H1 (cell line): ENCODE measurements at regions not wholly inside any gene's neighbourhood (a gene's known extent, or its start where the extent isn't known, plus 50 kb on each side); places are given as distances from the start of the nearest gene placed in this dataset.

Source experiments
- CTCF ChIA-PET: fragments of 300-600 bp; sonication (Branson Sonifier 250); formaldehyde crosslinking; loops from one replicate; lab custom pipeline; 2021; ENCODE audit not compliant: partially characterized antibody; lab: Charles Lee
- POLR2A ChIA-PET: fragments of 300-600 bp; sonication (Branson Sonifier 250); formaldehyde crosslinking; loops from one replicate; lab custom pipeline; 2021; ENCODE audit warnings: inconsistent platforms; ENCODE audit not compliant: partially characterized antibody; lab: Charles Lee
- DNase-seq, 2 experiments: peaks; one replicate each; pipeline versions ENCODE4 v3.0.0 to v3.0.0-alpha.2; 2010 to 2022; ENCODE audit warnings: low spot score in 2 of 2, low read depth in 1 of 2, mixed read lengths in 1 of 2
- FAIRE-seq: peaks from 2 replicates; lab custom pipeline; 2011; peaks lifted over from hg19 to GRCh38; lab: Jason Lieb, UNC
- H2AFZ ChIP-seq: 2 replicates; pipeline ENCODE4 v1.8.1; 2012; ENCODE audit warnings: low read length, inconsistent platforms
- H2AK5ac ChIP-seq: 2 replicates; pipeline ENCODE4 v1.6.1; 2013; ENCODE audit warnings: low read depth, low read length
- H2BK120ac ChIP-seq: replicated peaks from 2 replicates; pipeline ENCODE3; 2013; ENCODE audit warnings: low read depth, low read length, inconsistent platforms
- H2BK12ac ChIP-seq: 2 replicates; pipeline ENCODE4 v1.6.1; 2013; ENCODE audit warnings: low read depth, low read length
- H2BK15ac ChIP-seq: 2 replicates; pipeline ENCODE4 v1.6.1; 2013; ENCODE audit warnings: low read length
- H2BK20ac ChIP-seq: 2 replicates; pipeline ENCODE4 v1.6.1; 2013; ENCODE audit warnings: low read length
- H2BK5ac ChIP-seq: 2 replicates; pipeline ENCODE4 v1.6.1; 2013; ENCODE audit warnings: low read depth, low read length
- H3K14ac ChIP-seq: 2 replicates; pipeline ENCODE4 v1.6.1; 2013; ENCODE audit warnings: inconsistent platforms; ENCODE audit not compliant: insufficient read length
- H3K18ac ChIP-seq: 2 replicates; pipeline ENCODE4 v1.6.1; 2013; ENCODE audit warnings: low read length; ENCODE audit errors: extremely low read depth
- H3K23ac ChIP-seq: 2 replicates; pipeline ENCODE4 v1.6.1; 2013; ENCODE audit warnings: inconsistent platforms; ENCODE audit not compliant: insufficient read length
- H3K23me2 ChIP-seq: 2 replicates; pipeline ENCODE4 v1.6.1; 2013; ENCODE audit warnings: low read depth, low read length
- H3K27ac ChIP-seq: 2 replicates; pipeline ENCODE4 v1.6.1; 2011; ENCODE audit warnings: low read depth, low read length, inconsistent platforms
- H3K27me3 ChIP-seq, 4 experiments: replicated peaks in 1 of 4; 1 replicate in 1 of 4; 2 replicates in 3 of 4; pipeline versions ENCODE4 v1.6.1 to v1.8.1; 2011 to 2013; ENCODE audit warnings: low read length in 3 of 4, mild to moderate bottlenecking in 3 of 4, inconsistent platforms in 2 of 4, mixed read lengths in 2 of 4, moderate library complexity in 1 of 4; ENCODE audit not compliant: control insufficient read depth in 3 of 4, insufficient read depth in 3 of 4; ENCODE audit errors: extremely low read depth in 1 of 4
- H3K36me3 ChIP-seq, 4 experiments: 2 replicates each; pipeline versions ENCODE4 v1.6.1 to v1.8.1; 2011 to 2013; ENCODE audit warnings: mild to moderate bottlenecking in 4 of 4, low read length in 3 of 4, moderate library complexity in 2 of 4, control low read depth in 1 of 4, inconsistent platforms in 1 of 4; ENCODE audit not compliant: insufficient read depth in 4 of 4, control insufficient read depth in 2 of 4
- H3K4ac ChIP-seq: replicated peaks from 2 replicates; pipeline ENCODE3; 2013; ENCODE audit warnings: low read length, low read depth, mixed read lengths, inconsistent platforms; ENCODE audit not compliant: insufficient read length
- H3K4me1 ChIP-seq, 4 experiments: replicated peaks in 1 of 4; 1 replicate in 1 of 4; 2 replicates in 3 of 4; pipeline versions ENCODE4 v1.6.1 to v1.8.1; 2011 to 2013; ENCODE audit warnings: low read length in 3 of 4, inconsistent platforms in 2 of 4, mixed read lengths in 1 of 4; ENCODE audit not compliant: insufficient read depth in 4 of 4, control insufficient read depth in 3 of 4
- H3K4me2 ChIP-seq, 2 experiments: 2 replicates each; pipeline versions ENCODE4 v1.6.1 to v1.8.1; 2011 to 2013; ENCODE audit warnings: low read depth in 2 of 2, low read length in 2 of 2, control low read depth in 1 of 2, inconsistent platforms in 1 of 2, mild to moderate bottlenecking in 1 of 2; ENCODE audit not compliant: insufficient read depth in 1 of 2
- H3K4me3 ChIP-seq, 4 experiments: fragments of 200-600, 300-600 bp in 1 of 4; sonication (generic), shearing (Covaris generic), sonication (Bioruptor Twin) in 1 of 4; 2 replicates each; pipeline versions ENCODE4 v1.5.1 to v1.8.1; 2011 to 2016; ENCODE audit warnings: low read length in 4 of 4, low read depth in 3 of 4, control low read depth in 2 of 4, inconsistent platforms in 2 of 4, mild to moderate bottlenecking in 2 of 4, mixed read lengths in 1 of 4, moderate library complexity in 1 of 4; ENCODE audit not compliant: insufficient read depth in 2 of 4; ENCODE audit errors: extremely low read depth in 1 of 4
- H3K56ac ChIP-seq: replicated peaks from 2 replicates; pipeline ENCODE3; 2013; ENCODE audit warnings: low read depth, mild to moderate bottlenecking, mixed read lengths, low read length, inconsistent platforms; ENCODE audit not compliant: insufficient read length
- H3K79me1 ChIP-seq: 2 replicates; pipeline ENCODE4 v1.6.1; 2013; ENCODE audit warnings: low read depth, low read length, control low read depth
- H3K79me2 ChIP-seq, 2 experiments: 2 replicates each; pipeline versions ENCODE4 v1.6.1 to v1.8.1; 2012 to 2013; ENCODE audit warnings: low read length in 2 of 2, mild to moderate bottlenecking in 2 of 2, inconsistent platforms in 1 of 2; ENCODE audit not compliant: insufficient read depth in 2 of 2, control insufficient read depth in 1 of 2
- H3K9ac ChIP-seq, 4 experiments: replicated peaks in 1 of 4; 1 replicate in 1 of 4; 2 replicates in 3 of 4; pipeline versions ENCODE4 v1.6.1 to v1.8.1; 2011 to 2013; ENCODE audit warnings: low read depth in 3 of 4, low read length in 3 of 4, control low read depth in 2 of 4, mild to moderate bottlenecking in 2 of 4, moderate library complexity in 2 of 4, inconsistent platforms in 1 of 4; ENCODE audit errors: extremely low read depth in 1 of 4
- H3K9me3 ChIP-seq, 2 experiments: 2 replicates each; pipeline versions ENCODE4 v1.6.1 to v1.8.1; 2012 to 2013; ENCODE audit warnings: mild to moderate bottlenecking in 2 of 2, moderate library complexity in 2 of 2, control low read depth in 1 of 2, inconsistent platforms in 1 of 2, low read depth in 1 of 2, low read length in 1 of 2, mixed read lengths in 1 of 2; ENCODE audit not compliant: insufficient read depth in 2 of 2
- H4K20me1 ChIP-seq, 2 experiments: replicated peaks in 1 of 2; 2 replicates each; pipeline versions ENCODE3 to v1.8.1; 2011 to 2013; ENCODE audit warnings: inconsistent platforms in 2 of 2, low read length in 2 of 2, mild to moderate bottlenecking in 1 of 2; ENCODE audit not compliant: insufficient read depth in 2 of 2, control insufficient read depth in 1 of 2
- H4K5ac ChIP-seq: 2 replicates; pipeline ENCODE4 v1.6.1; 2013; ENCODE audit warnings: low read length, low read depth, mixed read lengths, inconsistent platforms; ENCODE audit not compliant: insufficient read length
- H4K8ac ChIP-seq: 2 replicates; pipeline ENCODE4 v1.8.0; 2013; ENCODE audit warnings: mild to moderate bottlenecking, moderate library complexity, low read length, inconsistent platforms; ENCODE audit not compliant: insufficient read depth; ENCODE audit errors: extremely low read depth
- H4K91ac ChIP-seq: replicated peaks from 2 replicates; pipeline ENCODE3; 2013; ENCODE audit warnings: low read length, mixed read lengths, inconsistent platforms; ENCODE audit not compliant: insufficient read length
- WGBS, 2 experiments: shearing (Covaris generic) in 1 of 2; methylation state at CpG; one replicate each; pipeline versions ENCODE4 v1.1.6 to v1.1.7; 2013 to 2015; ENCODE audit warnings: low lambda C conversion rate in 2 of 2, mixed read lengths in 2 of 2, inconsistent platforms in 1 of 2, low coverage in 1 of 2, missing lambda C conversion rate in 1 of 2; ENCODE audit not compliant: insufficient replicate concordance in 2 of 2, insufficient coverage in 1 of 2, insufficient read length in 1 of 2; ENCODE audit errors: extremely low coverage in 1 of 2, missing lambda C conversion rate in 1 of 2; 5-methylcytosine and 5-hydroxymethylcytosine counted together
- TF ChIP-seq, protein P1 (sequence below): fragments of 300-600 bp; sonication (generic); IDR thresholded peaks from 2 replicates; pipeline ENCODE4 v1.7.1; 2012; ENCODE audit warnings: low read length, moderate library complexity, mild to moderate bottlenecking, inconsistent platforms; ENCODE audit not compliant: insufficient replicate concordance

- no peak overlapping the region for H2BK20ac ChIP-seq
- H3K27ac ChIP-seq = no peak overlapping the region
- H4K20me1 ChIP-seq = no peaks in the 10 kb centered on the region
- H3K4me1 ChIP-seq = no peaks in the 10 kb centered on the region
- CTCF ChIA-PET = interaction anchor here (1.2 to 1.9 kb wide), 2 partner anchors 11 to 170 kb away, joined by 5 to 7 read pairs; no protein-coding TSS in a partner anchor
- H2AK5ac ChIP-seq = no peak overlapping the region
- no peak overlapping the region for H2BK5ac ChIP-seq
- H3K4me3 ChIP-seq = no peak overlapping the region
- no peak overlapping the region for H4K91ac ChIP-seq
- FAIRE-seq (no peak), DNase-seq (no peak)
- WGBS, 2 experiments = 56% methylated on average over 1 of the region's 1 CpG; no CpG with 5 or more reads in 1 of the 2 experiments
- no peak overlapping the region for H3K4ac ChIP-seq
- no peak overlapping the region for H3K18ac ChIP-seq
- 0 out of 2 replicates have a peak overlapping the region, but pooled peaks have one; percentile 60 for H2AFZ ChIP-seq
- H4K8ac ChIP-seq = no peak overlapping the region
- H3K27me3 ChIP-seq = no peaks in the 10 kb centered on the region
- no peak overlapping the region for H3K9ac ChIP-seq
- no peak overlapping the region for H3K14ac ChIP-seq
- no peak overlapping the region for H3K56ac ChIP-seq
- no peak overlapping the region for H2BK120ac ChIP-seq
- no peaks in the 10 kb centered on the region for H3K79me2 ChIP-seq
- H3K36me3 ChIP-seq = no peaks in the 10 kb centered on the region
- H3K4me2 ChIP-seq = no peak overlapping the region
- no peak overlapping the region for H2BK12ac ChIP-seq
- H3K23ac ChIP-seq = no peak overlapping the region
- no peaks in the 10 kb centered on the region for H3K79me1 ChIP-seq
- no peaks in the 10 kb centered on the region for H3K9me3 ChIP-seq
- H4K5ac ChIP-seq = no peak overlapping the region
- H2BK15ac ChIP-seq = no peak overlapping the region
- POLR2A ChIA-PET = no interaction called here
- no peaks in the 10 kb centered on the region for H3K23me2 ChIP-seq
- TF ChIP-seq, protein P1, sequence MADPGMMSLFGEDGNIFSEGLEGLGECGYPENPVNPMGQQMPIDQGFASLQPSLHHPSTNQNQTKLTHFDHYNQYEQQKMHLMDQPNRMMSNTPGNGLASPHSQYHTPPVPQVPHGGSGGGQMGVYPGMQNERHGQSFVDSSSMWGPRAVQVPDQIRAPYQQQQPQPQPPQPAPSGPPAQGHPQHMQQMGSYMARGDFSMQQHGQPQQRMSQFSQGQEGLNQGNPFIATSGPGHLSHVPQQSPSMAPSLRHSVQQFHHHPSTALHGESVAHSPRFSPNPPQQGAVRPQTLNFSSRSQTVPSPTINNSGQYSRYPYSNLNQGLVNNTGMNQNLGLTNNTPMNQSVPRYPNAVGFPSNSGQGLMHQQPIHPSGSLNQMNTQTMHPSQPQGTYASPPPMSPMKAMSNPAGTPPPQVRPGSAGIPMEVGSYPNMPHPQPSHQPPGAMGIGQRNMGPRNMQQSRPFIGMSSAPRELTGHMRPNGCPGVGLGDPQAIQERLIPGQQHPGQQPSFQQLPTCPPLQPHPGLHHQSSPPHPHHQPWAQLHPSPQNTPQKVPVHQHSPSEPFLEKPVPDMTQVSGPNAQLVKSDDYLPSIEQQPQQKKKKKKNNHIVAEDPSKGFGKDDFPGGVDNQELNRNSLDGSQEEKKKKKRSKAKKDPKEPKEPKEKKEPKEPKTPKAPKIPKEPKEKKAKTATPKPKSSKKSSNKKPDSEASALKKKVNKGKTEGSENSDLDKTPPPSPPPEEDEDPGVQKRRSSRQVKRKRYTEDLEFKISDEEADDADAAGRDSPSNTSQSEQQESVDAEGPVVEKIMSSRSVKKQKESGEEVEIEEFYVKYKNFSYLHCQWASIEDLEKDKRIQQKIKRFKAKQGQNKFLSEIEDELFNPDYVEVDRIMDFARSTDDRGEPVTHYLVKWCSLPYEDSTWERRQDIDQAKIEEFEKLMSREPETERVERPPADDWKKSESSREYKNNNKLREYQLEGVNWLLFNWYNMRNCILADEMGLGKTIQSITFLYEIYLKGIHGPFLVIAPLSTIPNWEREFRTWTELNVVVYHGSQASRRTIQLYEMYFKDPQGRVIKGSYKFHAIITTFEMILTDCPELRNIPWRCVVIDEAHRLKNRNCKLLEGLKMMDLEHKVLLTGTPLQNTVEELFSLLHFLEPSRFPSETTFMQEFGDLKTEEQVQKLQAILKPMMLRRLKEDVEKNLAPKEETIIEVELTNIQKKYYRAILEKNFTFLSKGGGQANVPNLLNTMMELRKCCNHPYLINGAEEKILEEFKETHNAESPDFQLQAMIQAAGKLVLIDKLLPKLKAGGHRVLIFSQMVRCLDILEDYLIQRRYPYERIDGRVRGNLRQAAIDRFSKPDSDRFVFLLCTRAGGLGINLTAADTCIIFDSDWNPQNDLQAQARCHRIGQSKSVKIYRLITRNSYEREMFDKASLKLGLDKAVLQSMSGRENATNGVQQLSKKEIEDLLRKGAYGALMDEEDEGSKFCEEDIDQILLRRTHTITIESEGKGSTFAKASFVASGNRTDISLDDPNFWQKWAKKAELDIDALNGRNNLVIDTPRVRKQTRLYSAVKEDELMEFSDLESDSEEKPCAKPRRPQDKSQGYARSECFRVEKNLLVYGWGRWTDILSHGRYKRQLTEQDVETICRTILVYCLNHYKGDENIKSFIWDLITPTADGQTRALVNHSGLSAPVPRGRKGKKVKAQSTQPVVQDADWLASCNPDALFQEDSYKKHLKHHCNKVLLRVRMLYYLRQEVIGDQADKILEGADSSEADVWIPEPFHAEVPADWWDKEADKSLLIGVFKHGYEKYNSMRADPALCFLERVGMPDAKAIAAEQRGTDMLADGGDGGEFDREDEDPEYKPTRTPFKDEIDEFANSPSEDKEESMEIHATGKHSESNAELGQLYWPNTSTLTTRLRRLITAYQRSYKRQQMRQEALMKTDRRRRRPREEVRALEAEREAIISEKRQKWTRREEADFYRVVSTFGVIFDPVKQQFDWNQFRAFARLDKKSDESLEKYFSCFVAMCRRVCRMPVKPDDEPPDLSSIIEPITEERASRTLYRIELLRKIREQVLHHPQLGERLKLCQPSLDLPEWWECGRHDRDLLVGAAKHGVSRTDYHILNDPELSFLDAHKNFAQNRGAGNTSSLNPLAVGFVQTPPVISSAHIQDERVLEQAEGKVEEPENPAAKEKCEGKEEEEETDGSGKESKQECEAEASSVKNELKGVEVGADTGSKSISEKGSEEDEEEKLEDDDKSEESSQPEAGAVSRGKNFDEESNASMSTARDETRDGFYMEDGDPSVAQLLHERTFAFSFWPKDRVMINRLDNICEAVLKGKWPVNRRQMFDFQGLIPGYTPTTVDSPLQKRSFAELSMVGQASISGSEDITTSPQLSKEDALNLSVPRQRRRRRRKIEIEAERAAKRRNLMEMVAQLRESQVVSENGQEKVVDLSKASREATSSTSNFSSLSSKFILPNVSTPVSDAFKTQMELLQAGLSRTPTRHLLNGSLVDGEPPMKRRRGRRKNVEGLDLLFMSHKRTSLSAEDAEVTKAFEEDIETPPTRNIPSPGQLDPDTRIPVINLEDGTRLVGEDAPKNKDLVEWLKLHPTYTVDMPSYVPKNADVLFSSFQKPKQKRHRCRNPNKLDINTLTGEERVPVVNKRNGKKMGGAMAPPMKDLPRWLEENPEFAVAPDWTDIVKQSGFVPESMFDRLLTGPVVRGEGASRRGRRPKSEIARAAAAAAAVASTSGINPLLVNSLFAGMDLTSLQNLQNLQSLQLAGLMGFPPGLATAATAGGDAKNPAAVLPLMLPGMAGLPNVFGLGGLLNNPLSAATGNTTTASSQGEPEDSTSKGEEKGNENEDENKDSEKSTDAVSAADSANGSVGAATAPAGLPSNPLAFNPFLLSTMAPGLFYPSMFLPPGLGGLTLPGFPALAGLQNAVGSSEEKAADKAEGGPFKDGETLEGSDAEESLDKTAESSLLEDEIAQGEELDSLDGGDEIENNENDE = no peak
Observed at GRCh38 chr7:121537031-121537430, 140.9 kb upstream of the FAM3C start.
